GM23338 (cell line): ENCODE measurements at regions not wholly inside any gene's neighbourhood (a gene's known extent, or its start where the extent isn't known, plus 50 kb on each side); places are given as distances from the start of the nearest gene placed in this dataset.

ENCODE experiments used
- CREB1 ChIP-seq: fragments of 250-450 bp; sonication (Bioruptor Pico); IDR thresholded peaks from 2 replicates; pipeline ENCODE4 v1.5.0; 2020; ENCODE audit warnings: low read depth, mild to moderate bottlenecking, moderate library complexity
- CTCF ChIP-seq, 2 experiments: fragments of 200-600 bp in 1 of 2; sonication (generic) in 1 of 2; conservative IDR thresholded peaks; 2 replicates each; pipeline versions ENCODE4 v1.5.1 to v1.6.1; 2016 to 2017; ENCODE audit warnings: antibody characterized with exemption in 2 of 2, low read depth in 2 of 2, mild to moderate bottlenecking in 2 of 2, moderate library complexity in 1 of 2
- EZH2 ChIP-seq: fragments of 200-600 bp; sonication (generic); IDR thresholded peaks from one replicate; pipeline ENCODE4 v1.8.0; 2017; ENCODE audit warnings: antibody characterized with exemption, mild to moderate bottlenecking, low read depth; ENCODE audit not compliant: unreplicated experiment
- EZH2phosphoT487 ChIP-seq: fragments of 200-600 bp; sonication (generic); IDR thresholded peaks from one replicate; pipeline ENCODE4 v1.8.1; 2018; ENCODE audit warnings: antibody characterized with exemption; ENCODE audit not compliant: unreplicated experiment
- POLR2AphosphoS5 ChIP-seq: IDR thresholded peaks from 2 replicates; pipeline ENCODE4 v1.6.1; 2016; ENCODE audit warnings: antibody characterized with exemption, low read depth
- TF ChIP-seq, protein P1 (sequence below): IDR thresholded peaks from one replicate; pipeline ENCODE4 v1.6.1; 2018; ENCODE audit warnings: antibody characterized with exemption; ENCODE audit not compliant: unreplicated experiment

GRCh38 chr2:186113284-186113683, 372.8 kb upstream of the ZC3H15 start:
- no peak for TF ChIP-seq CTCF (conservative IDR thresholded peaks at IDR 0.05; ENCODE audit: low read depth in 2 of 2)
- TF ChIP-seq EZH2phosphoT487 = no peak
- no peak for TF ChIP-seq POLR2AphosphoS5
- no peak for TF ChIP-seq EZH2
- no peak for TF ChIP-seq CREB1 (CRISPR knock-in tag)
- TF ChIP-seq, protein P1, sequence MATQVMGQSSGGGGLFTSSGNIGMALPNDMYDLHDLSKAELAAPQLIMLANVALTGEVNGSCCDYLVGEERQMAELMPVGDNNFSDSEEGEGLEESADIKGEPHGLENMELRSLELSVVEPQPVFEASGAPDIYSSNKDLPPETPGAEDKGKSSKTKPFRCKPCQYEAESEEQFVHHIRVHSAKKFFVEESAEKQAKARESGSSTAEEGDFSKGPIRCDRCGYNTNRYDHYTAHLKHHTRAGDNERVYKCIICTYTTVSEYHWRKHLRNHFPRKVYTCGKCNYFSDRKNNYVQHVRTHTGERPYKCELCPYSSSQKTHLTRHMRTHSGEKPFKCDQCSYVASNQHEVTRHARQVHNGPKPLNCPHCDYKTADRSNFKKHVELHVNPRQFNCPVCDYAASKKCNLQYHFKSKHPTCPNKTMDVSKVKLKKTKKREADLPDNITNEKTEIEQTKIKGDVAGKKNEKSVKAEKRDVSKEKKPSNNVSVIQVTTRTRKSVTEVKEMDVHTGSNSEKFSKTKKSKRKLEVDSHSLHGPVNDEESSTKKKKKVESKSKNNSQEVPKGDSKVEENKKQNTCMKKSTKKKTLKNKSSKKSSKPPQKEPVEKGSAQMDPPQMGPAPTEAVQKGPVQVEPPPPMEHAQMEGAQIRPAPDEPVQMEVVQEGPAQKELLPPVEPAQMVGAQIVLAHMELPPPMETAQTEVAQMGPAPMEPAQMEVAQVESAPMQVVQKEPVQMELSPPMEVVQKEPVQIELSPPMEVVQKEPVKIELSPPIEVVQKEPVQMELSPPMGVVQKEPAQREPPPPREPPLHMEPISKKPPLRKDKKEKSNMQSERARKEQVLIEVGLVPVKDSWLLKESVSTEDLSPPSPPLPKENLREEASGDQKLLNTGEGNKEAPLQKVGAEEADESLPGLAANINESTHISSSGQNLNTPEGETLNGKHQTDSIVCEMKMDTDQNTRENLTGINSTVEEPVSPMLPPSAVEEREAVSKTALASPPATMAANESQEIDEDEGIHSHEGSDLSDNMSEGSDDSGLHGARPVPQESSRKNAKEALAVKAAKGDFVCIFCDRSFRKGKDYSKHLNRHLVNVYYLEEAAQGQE = no peak
